Astrocyte (in vitro differentiated cells and primary cell): ENCODE measurements at regions not wholly inside any gene's neighbourhood (a gene's known extent, or its start where the extent isn't known, plus 50 kb on each side); places are given as distances from the start of the nearest gene placed in this dataset.

Source experiments
- DNase-seq: peaks from one replicate; pipeline ENCODE4 v3.0.0-alpha.2; 2010; ENCODE audit warnings: low read depth
- FAIRE-seq: peaks from 2 replicates; lab custom pipeline; 2011; peaks lifted over from hg19 to GRCh38; lab: Jason Lieb, UNC
- H2AFZ ChIP-seq: 2 replicates; pipeline ENCODE4 v1.6.0; 2012; ENCODE audit warnings: low read depth, low read length, inconsistent platforms
- H3K27ac ChIP-seq: 2 replicates; pipeline ENCODE4 v1.5.1; 2011; ENCODE audit warnings: low read depth, low read length, inconsistent platforms
- H3K27me3 ChIP-seq: 2 replicates; pipeline ENCODE4 v1.6.0; 2011; ENCODE audit warnings: low read length, inconsistent platforms; ENCODE audit not compliant: insufficient read depth
- H3K36me3 ChIP-seq: 2 replicates; pipeline ENCODE4 v1.5.1; 2011; ENCODE audit warnings: low read length, inconsistent platforms; ENCODE audit not compliant: insufficient read depth
- H3K4me1 ChIP-seq: 2 replicates; pipeline ENCODE4 v1.5.1; 2011; ENCODE audit warnings: low read length, inconsistent platforms; ENCODE audit not compliant: insufficient read depth
- H3K4me2 ChIP-seq: 2 replicates; pipeline ENCODE4 v1.6.0; 2012; ENCODE audit warnings: low read length, inconsistent platforms
- H3K4me3 ChIP-seq: 2 replicates; pipeline ENCODE4 v1.5.1; 2011; ENCODE audit warnings: low read depth, mild to moderate bottlenecking, low read length, inconsistent platforms; ENCODE audit not compliant: insufficient read depth
- H3K79me2 ChIP-seq: 2 replicates; pipeline ENCODE4 v1.6.0; 2012; ENCODE audit warnings: mild to moderate bottlenecking, low read length, inconsistent platforms; ENCODE audit not compliant: insufficient read depth
- H3K9ac ChIP-seq: 2 replicates; pipeline ENCODE4 v1.6.0; 2012; ENCODE audit warnings: mild to moderate bottlenecking, low read length, inconsistent platforms
- H3K9me3 ChIP-seq: 2 replicates; pipeline ENCODE4 v1.5.1; 2012; ENCODE audit warnings: low read depth, mild to moderate bottlenecking, low read length, inconsistent platforms; ENCODE audit not compliant: insufficient read depth
- H4K20me1 ChIP-seq: 2 replicates; pipeline ENCODE4 v1.6.0; 2012; ENCODE audit warnings: low read length, inconsistent platforms; ENCODE audit not compliant: insufficient read depth
- H3K27ac Mint-ChIP-seq: one replicate; pipeline ENCODE4 v1.8.0; 2021; ENCODE audit warnings: mild to moderate bottlenecking, mixed read lengths; ENCODE audit not compliant: unreplicated experiment
- H3K27me3 Mint-ChIP-seq: one replicate; pipeline ENCODE4 v1.8.0; 2021; ENCODE audit warnings: low read depth, mixed read lengths; ENCODE audit not compliant: unreplicated experiment
- H3K36me3 Mint-ChIP-seq: one replicate; pipeline ENCODE4 v1.8.0; 2021; ENCODE audit warnings: low read depth, mixed read lengths; ENCODE audit not compliant: unreplicated experiment
- H3K4me1 Mint-ChIP-seq: one replicate; pipeline ENCODE4 v1.8.0; 2021; ENCODE audit warnings: low read depth, mixed read lengths; ENCODE audit not compliant: unreplicated experiment
- H3K4me3 Mint-ChIP-seq: one replicate; pipeline ENCODE4 v1.8.0; 2021; ENCODE audit warnings: mild to moderate bottlenecking, moderate library complexity, mixed read lengths; ENCODE audit not compliant: unreplicated experiment
- H3K9me3 Mint-ChIP-seq: one replicate; pipeline ENCODE4 v1.8.0; 2021; ENCODE audit warnings: mild to moderate bottlenecking, mixed read lengths; ENCODE audit not compliant: unreplicated experiment
- CTCF ChIP-seq: IDR thresholded peaks from 2 replicates; pipeline ENCODE4 v1.5.1; 2011; ENCODE audit warnings: low read depth, mild to moderate bottlenecking, inconsistent platforms, low read length, moderate library complexity; ENCODE audit not compliant: insufficient read depth
- EZH2 ChIP-seq: IDR thresholded peaks from 2 replicates; pipeline ENCODE4 v1.6.1; 2012; ENCODE audit warnings: mild to moderate bottlenecking, low read length, inconsistent platforms; ENCODE audit not compliant: insufficient read depth

DNA sequence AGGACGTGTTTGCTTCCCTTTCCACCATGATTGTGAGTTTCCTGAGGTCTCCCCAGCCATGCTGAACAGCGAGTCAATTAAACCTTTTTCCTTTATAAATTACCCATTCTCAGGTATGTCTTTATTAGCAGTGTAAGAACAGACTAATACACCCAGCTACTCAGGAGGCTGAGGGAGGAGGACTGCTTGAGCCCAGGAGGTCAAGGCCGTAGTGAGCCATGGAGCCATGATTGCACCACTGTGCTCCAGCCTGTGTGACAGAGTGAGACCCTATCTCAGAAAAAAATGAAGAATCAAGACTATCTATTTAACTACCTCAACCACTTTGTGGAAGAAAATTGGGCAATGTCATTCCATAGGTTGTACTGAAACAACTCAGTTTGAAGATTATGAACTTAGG lies 54.6 kb upstream of the SEC16B start:
- Histone ChIP-seq H3K4me2 (no peak overlapping the region), H4K20me1 (no peaks in the 10 kb centered on the region), H3K4me3 (no peak overlapping the region), H3K79me2 (no peaks in the 10 kb centered on the region), H3K9me3 (no peaks in the 10 kb centered on the region), H3K36me3 (no peaks in the 10 kb centered on the region), H3K27me3 (no peaks in the 10 kb centered on the region), H2AFZ (no peak overlapping the region), H3K4me1 (no peaks in the 10 kb centered on the region), H3K27ac (no peak overlapping the region), H3K9ac (no peak overlapping the region)
- Mint-ChIP-seq H3K4me3 (no peak overlapping the region), H3K9me3 (no peaks in the 10 kb centered on the region), H3K27ac (no peak overlapping the region), H3K27me3 (no peaks in the 10 kb centered on the region), H3K4me1 (peaks cover 7% of the 10 kb centered on the region), H3K36me3 (peaks cover 1% of the 10 kb centered on the region)
- TF ChIP-seq CTCF = no peak
- no peak for TF ChIP-seq EZH2
- FAIRE-seq = no peak
- no peak for DNase-seq

DNA sequence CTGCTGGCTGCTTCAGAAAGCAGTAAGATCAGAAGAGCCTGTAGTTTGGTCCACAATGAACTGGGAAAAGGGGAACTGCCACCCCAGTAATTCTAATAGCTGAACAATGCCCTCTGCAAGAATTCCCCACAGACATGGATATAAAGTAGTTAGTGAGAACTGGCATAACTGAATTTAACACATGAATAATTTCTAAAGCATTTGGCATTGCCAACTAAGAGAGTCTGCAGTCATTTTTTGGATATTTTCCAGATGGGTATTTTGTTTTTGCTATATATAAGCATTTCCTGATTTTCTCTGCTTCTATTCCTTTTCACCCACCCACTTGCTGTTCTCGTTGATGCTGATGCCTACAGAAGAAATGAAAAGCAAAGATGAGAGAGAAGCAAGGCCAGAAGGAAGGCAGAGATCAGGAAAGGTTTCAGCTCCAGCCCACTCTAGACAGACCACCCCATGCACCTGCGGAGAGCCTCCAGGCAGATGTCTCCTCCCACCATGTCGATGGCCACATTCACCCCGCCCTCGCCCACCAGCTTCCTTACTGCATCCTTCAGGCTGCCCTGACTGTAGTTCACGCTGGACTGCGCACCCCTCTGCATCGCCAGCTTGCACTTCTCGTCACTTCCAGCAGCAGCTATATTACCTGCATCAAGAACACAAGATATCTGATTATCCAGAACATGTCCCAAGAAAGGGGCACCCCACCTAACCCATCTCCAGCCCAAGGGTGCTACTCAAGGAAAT lies 55.9 kb upstream of the SEC16B start:
- DNase-seq (no peak), FAIRE-seq (no peak)
- H3K27me3 ChIP-seq = no peaks in the 10 kb centered on the region
- Mint-ChIP-seq H3K9me3 (no peaks in the 10 kb centered on the region), H3K27ac (no peak overlapping the region), H3K36me3 (peaks cover 1% of the 10 kb centered on the region), H3K4me1 (peaks cover 7% of the 10 kb centered on the region), H3K4me3 (no peak overlapping the region), H3K27me3 (no peaks in the 10 kb centered on the region)
- no peaks in the 10 kb centered on the region for H3K9me3 ChIP-seq
- H2AFZ ChIP-seq = no peak overlapping the region
- no peaks in the 10 kb centered on the region for H3K4me1 ChIP-seq
- H3K27ac ChIP-seq = no peak overlapping the region
- TF ChIP-seq EZH2 (no peak), CTCF (no peak)
- H3K9ac ChIP-seq = no peak overlapping the region
- H3K4me3 ChIP-seq = no peak overlapping the region
- H3K4me2 ChIP-seq = no peak overlapping the region
- H3K36me3 ChIP-seq = no peaks in the 10 kb centered on the region
- no peaks in the 10 kb centered on the region for H3K79me2 ChIP-seq
- no peaks in the 10 kb centered on the region for H4K20me1 ChIP-seq

- H3K4me3 Mint-ChIP-seq = no peak overlapping the region
These were observed 59.1 kb upstream of the SEC16B start for GRCh38 chr1:178028841-178029481.

More at GRCh38 chr1:178028841-178029481, 59.1 kb upstream of the SEC16B start:
- no peak overlapping the region for H3K4me2 ChIP-seq
- H3K4me3 ChIP-seq = no peak overlapping the region
- H3K4me1 ChIP-seq = no peaks in the 10 kb centered on the region
- H3K4me1 Mint-ChIP-seq = peaks cover 4% of the 10 kb centered on the region
- H3K9me3 Mint-ChIP-seq = no peaks in the 10 kb centered on the region
- DNase-seq (no peak), FAIRE-seq (no peak)
- no peaks in the 10 kb centered on the region for H3K79me2 ChIP-seq
- H2AFZ ChIP-seq = no peak overlapping the region
- H3K36me3 ChIP-seq = no peaks in the 10 kb centered on the region
- no peak overlapping the region for H3K27ac Mint-ChIP-seq
- peaks cover 2% of the 10 kb centered on the region for H3K27me3 Mint-ChIP-seq
- H4K20me1 ChIP-seq = no peaks in the 10 kb centered on the region
- no peak overlapping the region for H3K27ac ChIP-seq
- peaks cover 1% of the 10 kb centered on the region for H3K36me3 Mint-ChIP-seq
- no peak for TF ChIP-seq CTCF
- TF ChIP-seq EZH2 = no peak
- no peak overlapping the region for H3K9ac ChIP-seq
- H3K27me3 ChIP-seq = no peaks in the 10 kb centered on the region
- H3K9me3 ChIP-seq = no peaks in the 10 kb centered on the region
